ENCODE measurements at regions not wholly inside any gene's neighbourhood (a gene's known extent, or its start where the extent isn't known, plus 50 kb on each side); places are given as distances from the start of the nearest gene placed in this dataset.

DNA sequence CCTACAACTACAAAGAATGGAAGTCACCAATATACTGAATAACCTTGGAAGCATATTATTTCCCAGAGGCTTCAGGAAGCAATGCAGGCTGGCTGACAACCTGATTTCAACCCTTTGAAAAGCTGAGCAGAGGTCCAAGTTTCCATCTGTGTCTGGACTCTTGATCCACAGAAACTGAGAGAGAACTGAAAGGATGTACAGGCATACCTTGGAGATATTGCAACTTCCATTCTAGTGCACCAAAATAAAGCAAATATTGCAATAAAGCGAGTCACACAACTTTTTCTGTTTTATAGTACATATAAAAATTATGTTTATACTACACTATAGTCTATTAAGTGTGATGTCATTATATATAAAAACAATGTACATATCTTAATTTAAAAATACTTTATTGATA is 85.3 kb downstream of the TYW3 start:
- H3K9ac ChIP-seq (ENCODE audit: low read length): no peak overlapping the region
- H3K4ac ChIP-seq (ENCODE audit: low read depth, low read length): no peak overlapping the region
- no peak overlapping the region for H3K56ac ChIP-seq (ENCODE audit: low read length)
- no peaks in the 10 kb centered on the region for H3K79me1 ChIP-seq (ENCODE audit: low read length)
- no peaks in the 10 kb centered on the region for H3K79me2 ChIP-seq (ENCODE audit: control insufficient read depth, insufficient read depth, low read length)
- H2BK120ac ChIP-seq (ENCODE audit: low read depth, low read length): no peak overlapping the region
- WGBS (ENCODE audit: extremely low coverage, insufficient coverage, low lambda C conversion rate): no CpG with 5 or more reads among the region's 1 CpG
- DNase-seq: no peak
- no peaks in the 10 kb centered on the region for H3K27me3 ChIP-seq (ENCODE audit: insufficient read depth, low read length, poor library complexity)
- H3K23ac ChIP-seq (ENCODE audit: low read length): no peak overlapping the region
- H2AK5ac ChIP-seq (ENCODE audit: low read length): no peak overlapping the region
- no peak overlapping the region for H3K4me3 ChIP-seq (ENCODE audit: low read length)
- H3K4me1 ChIP-seq (ENCODE audit: control insufficient read depth, low read depth, low read length): no peaks in the 10 kb centered on the region
- no peak overlapping the region for H3K27ac ChIP-seq (ENCODE audit: low read depth, low read length)
- no peaks in the 10 kb centered on the region for H3K36me3 ChIP-seq (ENCODE audit: control insufficient read depth, insufficient read depth, low read length)
- no peak overlapping the region for H3K18ac ChIP-seq (ENCODE audit: low read length)
- H4K8ac ChIP-seq (ENCODE audit: low read depth, low read length): no peak overlapping the region
- H4K5ac ChIP-seq (ENCODE audit: low read length): no peak overlapping the region
- H3K4me2 ChIP-seq (ENCODE audit: low read length): no peak overlapping the region
- H2BK15ac ChIP-seq (replicated peaks; ENCODE audit: low read depth): no peak overlapping the region
- no peak overlapping the region for H2BK5ac ChIP-seq (ENCODE audit: low read length)

DNA sequence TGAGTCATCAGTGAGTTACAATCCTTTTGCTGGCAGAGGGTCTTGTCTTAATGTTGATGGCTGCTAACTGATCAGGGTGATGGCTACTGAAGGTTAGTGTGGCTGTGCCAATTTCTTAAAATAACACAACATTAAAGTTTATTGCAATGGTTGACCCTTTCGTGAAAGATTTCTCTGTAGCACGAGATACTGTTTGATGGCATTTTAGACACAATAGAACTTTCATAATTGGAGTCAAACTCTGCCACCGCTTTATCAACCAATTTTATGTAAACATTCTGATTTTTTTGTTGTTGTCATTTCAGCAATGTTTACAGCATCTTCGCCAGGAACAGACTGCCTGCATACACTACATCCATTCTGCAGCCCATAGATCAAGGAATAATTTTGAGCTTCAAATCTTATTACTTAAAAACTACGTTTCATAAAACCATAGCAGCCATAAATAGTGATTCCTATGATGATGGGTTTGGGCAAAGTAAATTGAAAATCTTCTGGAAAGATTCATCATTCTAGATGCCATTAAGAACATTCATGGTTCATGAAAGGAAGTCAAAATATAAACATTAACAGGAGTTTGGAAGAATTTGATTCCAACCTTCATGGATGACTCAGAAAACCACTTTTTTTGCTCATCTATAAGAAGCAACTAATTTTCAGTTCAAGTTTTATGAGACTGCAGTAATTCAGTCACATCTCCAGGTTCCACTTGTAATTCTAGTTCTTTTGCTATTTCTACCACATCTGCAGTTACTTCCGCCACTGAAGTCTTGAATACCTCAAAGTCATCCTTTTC is 85.9 kb downstream of the TYW3 start:
- Histone ChIP-seq H3K9ac (ENCODE audit: low read length) (no peak overlapping the region), H2BK5ac (ENCODE audit: low read length) (no peak overlapping the region), H3K79me1 (ENCODE audit: low read length) (no peaks in the 10 kb centered on the region), H3K23ac (ENCODE audit: low read length) (no peak overlapping the region), H2BK120ac (ENCODE audit: low read depth, low read length) (no peak overlapping the region), H3K4me1 (ENCODE audit: control insufficient read depth, low read depth, low read length) (no peaks in the 10 kb centered on the region), H3K4me2 (ENCODE audit: low read length) (no peak overlapping the region), H3K4me3 (ENCODE audit: low read length) (no peak overlapping the region), H3K27me3 (ENCODE audit: insufficient read depth, low read length, poor library complexity) (no peaks in the 10 kb centered on the region), H3K18ac (ENCODE audit: low read length) (no peak overlapping the region), H3K36me3 (ENCODE audit: control insufficient read depth, insufficient read depth, low read length) (no peaks in the 10 kb centered on the region), H3K27ac (ENCODE audit: low read depth, low read length) (no peak overlapping the region), H4K8ac (ENCODE audit: low read depth, low read length) (no peak overlapping the region), H2BK15ac (replicated peaks; ENCODE audit: low read depth) (no peak overlapping the region), H3K79me2 (ENCODE audit: control insufficient read depth, insufficient read depth, low read length) (no peaks in the 10 kb centered on the region), H4K5ac (ENCODE audit: low read length) (no peak overlapping the region), H3K4ac (ENCODE audit: low read depth, low read length) (no peak overlapping the region), H2AK5ac (ENCODE audit: low read length) (no peak overlapping the region), H3K56ac (ENCODE audit: low read length) (no peak overlapping the region)
- WGBS (ENCODE audit: extremely low coverage, insufficient coverage, low lambda C conversion rate): no CpG with 5 or more reads among the region's 6 CpGs
- no peak for DNase-seq

DNA sequence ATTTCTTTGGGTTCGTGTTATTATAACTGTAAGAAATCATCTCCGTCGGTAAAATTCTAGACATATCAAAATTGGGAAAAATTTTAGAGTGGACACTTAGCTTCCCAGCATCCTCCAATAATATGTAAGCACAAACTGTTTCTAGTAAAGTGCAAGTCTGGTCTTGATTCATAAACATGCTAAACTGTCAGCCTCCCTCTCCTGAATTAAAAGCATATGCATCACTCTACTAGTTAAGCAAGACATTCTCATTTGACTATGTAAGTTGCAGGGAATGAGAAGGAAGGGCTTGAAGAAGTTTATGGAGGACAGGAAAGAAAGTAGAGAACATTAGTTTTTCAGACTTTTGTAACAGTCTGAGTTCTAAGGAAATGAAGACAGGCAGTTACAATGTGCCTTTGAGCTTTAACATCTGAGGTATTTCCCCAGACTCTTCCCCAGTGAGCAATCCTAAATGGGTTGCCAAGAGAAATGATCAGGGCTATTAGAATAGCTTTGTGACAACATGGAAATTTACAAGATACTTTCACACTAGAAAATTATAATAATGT is 90.0 kb downstream of the TYW3 start:
- Histone ChIP-seq H3K27me3 (ENCODE audit: insufficient read depth, low read length, poor library complexity) (no peaks in the 10 kb centered on the region), H2BK5ac (ENCODE audit: low read length) (no peak overlapping the region), H3K36me3 (ENCODE audit: control insufficient read depth, insufficient read depth, low read length) (no peaks in the 10 kb centered on the region), H2AK5ac (ENCODE audit: low read length) (no peak overlapping the region), H3K79me1 (ENCODE audit: low read length) (no peaks in the 10 kb centered on the region), H3K27ac (ENCODE audit: low read depth, low read length) (no peak overlapping the region), H3K18ac (ENCODE audit: low read length) (no peak overlapping the region), H3K4me1 (ENCODE audit: control insufficient read depth, low read depth, low read length) (no peaks in the 10 kb centered on the region), H3K9ac (ENCODE audit: low read length) (no peak overlapping the region), H3K79me2 (ENCODE audit: control insufficient read depth, insufficient read depth, low read length) (no peaks in the 10 kb centered on the region), H2BK120ac (ENCODE audit: low read depth, low read length) (no peak overlapping the region), H2BK15ac (replicated peaks; ENCODE audit: low read depth) (no peak overlapping the region), H4K5ac (ENCODE audit: low read length) (no peak overlapping the region), H3K4me2 (ENCODE audit: low read length) (no peak overlapping the region), H3K23ac (ENCODE audit: low read length) (no peak overlapping the region), H3K56ac (ENCODE audit: low read length) (no peak overlapping the region), H3K4ac (ENCODE audit: low read depth, low read length) (no peak overlapping the region), H3K4me3 (ENCODE audit: low read length) (no peak overlapping the region), H4K8ac (ENCODE audit: low read depth, low read length) (no peak overlapping the region)
- no CpG with 5 or more reads among the region's 3 CpGs for WGBS (ENCODE audit: extremely low coverage, insufficient coverage, low lambda C conversion rate)
- DNase-seq: no peak

GRCh38 chr1:74824497-74825107 is 91.7 kb downstream of the TYW3 start:
- H3K18ac ChIP-seq (ENCODE audit: low read length): no peak overlapping the region
- H2BK15ac ChIP-seq (replicated peaks; ENCODE audit: low read depth): no peak overlapping the region
- H2BK5ac ChIP-seq (ENCODE audit: low read length): no peak overlapping the region
- DNase-seq: no peak
- H4K8ac ChIP-seq (ENCODE audit: low read depth, low read length): no peak overlapping the region
- no peak overlapping the region for H2BK120ac ChIP-seq (ENCODE audit: low read depth, low read length)
- H3K9ac ChIP-seq (ENCODE audit: low read length): no peak overlapping the region
- no peaks in the 10 kb centered on the region for H3K4me1 ChIP-seq (ENCODE audit: control insufficient read depth, low read depth, low read length)
- no peak overlapping the region for H3K56ac ChIP-seq (ENCODE audit: low read length)
- H3K36me3 ChIP-seq (ENCODE audit: control insufficient read depth, insufficient read depth, low read length): no peaks in the 10 kb centered on the region
- no peak overlapping the region for H2AK5ac ChIP-seq (ENCODE audit: low read length)
- no peaks in the 10 kb centered on the region for H3K79me1 ChIP-seq (ENCODE audit: low read length)
- H3K23ac ChIP-seq (ENCODE audit: low read length): no peak overlapping the region
- H3K27me3 ChIP-seq (ENCODE audit: insufficient read depth, low read length, poor library complexity): no peaks in the 10 kb centered on the region
- no peak overlapping the region for H3K4ac ChIP-seq (ENCODE audit: low read depth, low read length)
- H3K4me2 ChIP-seq (ENCODE audit: low read length): no peak overlapping the region
- H3K27ac ChIP-seq (ENCODE audit: low read depth, low read length): no peak overlapping the region
- no peaks in the 10 kb centered on the region for H3K79me2 ChIP-seq (ENCODE audit: control insufficient read depth, insufficient read depth, low read length)
- H3K4me3 ChIP-seq (ENCODE audit: low read length): no peak overlapping the region
- H4K5ac ChIP-seq (ENCODE audit: low read length): no peak overlapping the region
- no CpG with 5 or more reads among the region's 4 CpGs for WGBS (ENCODE audit: extremely low coverage, insufficient coverage, low lambda C conversion rate)

- Histone ChIP-seq H2BK15ac (replicated peaks; ENCODE audit: low read depth) (no peak overlapping the region), H2AK5ac (ENCODE audit: low read length) (no peak overlapping the region), H3K36me3 (ENCODE audit: control insufficient read depth, insufficient read depth, low read length) (no peaks in the 10 kb centered on the region), H3K23ac (ENCODE audit: low read length) (no peak overlapping the region), H2BK120ac (ENCODE audit: low read depth, low read length) (no peak overlapping the region), H3K18ac (ENCODE audit: low read length) (no peak overlapping the region), H3K79me2 (ENCODE audit: control insufficient read depth, insufficient read depth, low read length) (no peaks in the 10 kb centered on the region), H3K27ac (ENCODE audit: low read depth, low read length) (no peak overlapping the region), H3K4me1 (ENCODE audit: control insufficient read depth, low read depth, low read length) (no peaks in the 10 kb centered on the region), H3K4ac (ENCODE audit: low read depth, low read length) (no peak overlapping the region), H3K27me3 (ENCODE audit: insufficient read depth, low read length, poor library complexity) (no peaks in the 10 kb centered on the region), H3K56ac (ENCODE audit: low read length) (no peak overlapping the region), H4K5ac (ENCODE audit: low read length) (no peak overlapping the region), H3K4me3 (ENCODE audit: low read length) (no peak overlapping the region), H4K8ac (ENCODE audit: low read depth, low read length) (no peak overlapping the region), H3K79me1 (ENCODE audit: low read length) (no peaks in the 10 kb centered on the region), H3K9ac (ENCODE audit: low read length) (no peak overlapping the region), H3K4me2 (ENCODE audit: low read length) (no peak overlapping the region), H2BK5ac (ENCODE audit: low read length) (no peak overlapping the region)
- no CpG with 5 or more reads among the region's 2 CpGs for whole genome bisulfite sequencing (ENCODE audit: extremely low coverage, insufficient coverage, low lambda C conversion rate)
- DNase-seq: no peak
Observed at GRCh38 chr1:74830766-74831165, 97.8 kb downstream of the TYW3 start.

Data from mesendoderm (in vitro differentiated cells).